GM20000 (cell line): ENCODE measurements at regions not wholly inside any gene's neighbourhood (a gene's known extent, or its start where the extent isn't known, plus 50 kb on each side); places are given as distances from the start of the nearest gene placed in this dataset.

Experiments
- DNase-seq: peaks from one replicate; pipeline ENCODE4 v3.0.0; 2012; ENCODE audit warnings: low spot score
- TF ChIP-seq, protein P1 (sequence below): IDR thresholded peaks from 2 replicates; pipeline ENCODE4 v1.5.1; 2012; ENCODE audit warnings: mild to moderate bottlenecking, control low read depth; ENCODE audit errors: extremely low read depth, missing control alignments

GRCh38 chr6:121868206-121868605 is 432.8 kb downstream of the GJA1 start:
- no peak for DNase-seq

GRCh38 chr6:121873595-121873994 is 438.1 kb downstream of the GJA1 start:
- TF ChIP-seq, protein P1, sequence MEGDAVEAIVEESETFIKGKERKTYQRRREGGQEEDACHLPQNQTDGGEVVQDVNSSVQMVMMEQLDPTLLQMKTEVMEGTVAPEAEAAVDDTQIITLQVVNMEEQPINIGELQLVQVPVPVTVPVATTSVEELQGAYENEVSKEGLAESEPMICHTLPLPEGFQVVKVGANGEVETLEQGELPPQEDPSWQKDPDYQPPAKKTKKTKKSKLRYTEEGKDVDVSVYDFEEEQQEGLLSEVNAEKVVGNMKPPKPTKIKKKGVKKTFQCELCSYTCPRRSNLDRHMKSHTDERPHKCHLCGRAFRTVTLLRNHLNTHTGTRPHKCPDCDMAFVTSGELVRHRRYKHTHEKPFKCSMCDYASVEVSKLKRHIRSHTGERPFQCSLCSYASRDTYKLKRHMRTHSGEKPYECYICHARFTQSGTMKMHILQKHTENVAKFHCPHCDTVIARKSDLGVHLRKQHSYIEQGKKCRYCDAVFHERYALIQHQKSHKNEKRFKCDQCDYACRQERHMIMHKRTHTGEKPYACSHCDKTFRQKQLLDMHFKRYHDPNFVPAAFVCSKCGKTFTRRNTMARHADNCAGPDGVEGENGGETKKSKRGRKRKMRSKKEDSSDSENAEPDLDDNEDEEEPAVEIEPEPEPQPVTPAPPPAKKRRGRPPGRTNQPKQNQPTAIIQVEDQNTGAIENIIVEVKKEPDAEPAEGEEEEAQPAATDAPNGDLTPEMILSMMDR: no peak
- DNase-seq: no peak

More at GRCh38 chr6:121868206-121868605, 432.8 kb downstream of the GJA1 start:
- TF ChIP-seq, protein P1: no peak

DNA sequence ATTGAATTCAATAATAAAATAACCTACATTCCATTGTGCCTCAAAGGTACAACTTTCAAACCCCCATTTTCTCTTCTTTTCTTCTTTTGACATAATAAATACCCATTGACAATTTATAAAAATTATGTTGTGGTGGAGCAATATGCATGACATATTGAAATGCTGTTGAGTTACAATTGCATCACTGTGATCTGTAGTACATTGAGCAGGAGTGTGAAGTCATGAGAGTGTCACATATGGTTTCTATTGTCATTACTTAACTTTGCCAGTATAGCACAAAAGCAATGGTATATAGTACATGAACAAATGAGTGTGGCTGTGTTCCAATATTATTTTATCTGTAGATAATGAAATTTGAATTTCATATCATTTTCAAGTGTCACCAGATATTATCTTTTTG is 441.3 kb downstream of the GJA1 start:
- TF ChIP-seq, protein P1: no peak
- DNase-seq: no peak

GRCh38 chr6:121879149-121879548 is 443.7 kb downstream of the GJA1 start:
- DNase-seq: no peak
- TF ChIP-seq, protein P1: no peak

- TF ChIP-seq, protein P1: no peak
- no peak for DNase-seq
Measured at GRCh38 chr6:121880831-121881230, 445.4 kb downstream of the GJA1 start.

- TF ChIP-seq, protein P1: no peak
- DNase-seq: no peak
Measured at GRCh38 chr6:121881974-121882667, 446.7 kb downstream of the GJA1 start.

- TF ChIP-seq, protein P1: no peak
Measured at GRCh38 chr6:121884091-121884490, 448.6 kb downstream of the GJA1 start.

More at GRCh38 chr6:121884091-121884490, 448.6 kb downstream of the GJA1 start:
- DNase-seq: no peak
